ENCODE measurements at regions not wholly inside any gene's neighbourhood (a gene's known extent, or its start where the extent isn't known, plus 50 kb on each side); places are given as distances from the start of the nearest gene placed in this dataset.

GRCh38 chr9:30744871-30745270 lies 1639.6 kb upstream of the ACO1 start:
- no peak overlapping the region for H4K91ac ChIP-seq (ENCODE audit: insufficient read length, low read depth, low read length)
- H4K20me1 ChIP-seq (ENCODE audit: control insufficient read depth, insufficient read depth, insufficient read length) = no peaks in the 10 kb centered on the region
- H3K56ac ChIP-seq (ENCODE audit: insufficient read length, low read depth, low read length) = no peak overlapping the region
- H3K4ac ChIP-seq (ENCODE audit: low read depth, low read length) = no peak overlapping the region
- Mint-ChIP-seq H3K36me3 (ENCODE audit: insufficient read depth in 1 of 3, low read depth in 3 of 3) (peaks cover 0 to 21% (median 0%) of the 10 kb centered on the region in 3 experiments; a peak in 4 of 7 replicates), H3K9me3 (peaks cover 5 to 12% of the 10 kb centered on the region in 2 experiments; a peak in 3 of 5 replicates), H3K27ac (no peak overlapping the region), H3K4me1 (peaks cover 12 to 13% of the 10 kb centered on the region in 2 experiments), H3K4me3 (no peak overlapping the region), H3K27me3 (ENCODE audit: low read depth) (no peaks in the 10 kb centered on the region)
- no peak overlapping the region for H2BK12ac ChIP-seq (ENCODE audit: insufficient read length, low read depth, low read length)
- no peak overlapping the region for H3K18ac ChIP-seq (ENCODE audit: insufficient read length, low read depth, low read length)
- H4K5ac ChIP-seq (ENCODE audit: insufficient read length, low read depth, low read length) = no peak overlapping the region
- no peak overlapping the region for H2BK15ac ChIP-seq (ENCODE audit: low read depth, low read length)
- WGBS (ENCODE audit: extremely low coverage, insufficient read length, low lambda C conversion rate) = no CpG with 5 or more reads among the region's 2 CpGs
- H2BK5ac ChIP-seq (ENCODE audit: insufficient read length, low read length) = no peak overlapping the region
- H3K4me2 ChIP-seq (ENCODE audit: insufficient read depth, insufficient read length, low read length) = no peak overlapping the region
- no peaks in the 10 kb centered on the region for H3K79me1 ChIP-seq (ENCODE audit: insufficient read depth, low read depth, low read length, poor library complexity, severe bottlenecking)
- H3K23ac ChIP-seq (ENCODE audit: insufficient read length, low read depth, low read length) = no peak overlapping the region
- no peak for DNase-seq
- H3K79me2 ChIP-seq (ENCODE audit: insufficient read depth, low read length) = no peaks in the 10 kb centered on the region
- no peak overlapping the region for H2AK5ac ChIP-seq (ENCODE audit: insufficient read length, low read length)
- H3K9me3 ChIP-seq (ENCODE audit: control insufficient read depth, low read depth, low read length) = no peaks in the 10 kb centered on the region
- no peak overlapping the region for H2AFZ ChIP-seq (ENCODE audit: low read length)
- no peaks in the 10 kb centered on the region for H3K27me3 ChIP-seq (ENCODE audit: insufficient read depth, low read length)
- no peak overlapping the region for H3K14ac ChIP-seq (ENCODE audit: insufficient read depth, low read length)
- H2BK120ac ChIP-seq (ENCODE audit: low read depth, low read length, poor library complexity, severe bottlenecking) = no peak overlapping the region
- no peaks in the 10 kb centered on the region for H3K4me1 ChIP-seq (ENCODE audit: insufficient read depth, low read length)
- H3K23me2 ChIP-seq (ENCODE audit: insufficient read length, low read depth, low read length, poor library complexity, severe bottlenecking) = no peaks in the 10 kb centered on the region
- H3K27ac ChIP-seq (ENCODE audit: insufficient read length, low read depth, low read length) = no peak overlapping the region
- TF ChIP-seq, protein P1, sequence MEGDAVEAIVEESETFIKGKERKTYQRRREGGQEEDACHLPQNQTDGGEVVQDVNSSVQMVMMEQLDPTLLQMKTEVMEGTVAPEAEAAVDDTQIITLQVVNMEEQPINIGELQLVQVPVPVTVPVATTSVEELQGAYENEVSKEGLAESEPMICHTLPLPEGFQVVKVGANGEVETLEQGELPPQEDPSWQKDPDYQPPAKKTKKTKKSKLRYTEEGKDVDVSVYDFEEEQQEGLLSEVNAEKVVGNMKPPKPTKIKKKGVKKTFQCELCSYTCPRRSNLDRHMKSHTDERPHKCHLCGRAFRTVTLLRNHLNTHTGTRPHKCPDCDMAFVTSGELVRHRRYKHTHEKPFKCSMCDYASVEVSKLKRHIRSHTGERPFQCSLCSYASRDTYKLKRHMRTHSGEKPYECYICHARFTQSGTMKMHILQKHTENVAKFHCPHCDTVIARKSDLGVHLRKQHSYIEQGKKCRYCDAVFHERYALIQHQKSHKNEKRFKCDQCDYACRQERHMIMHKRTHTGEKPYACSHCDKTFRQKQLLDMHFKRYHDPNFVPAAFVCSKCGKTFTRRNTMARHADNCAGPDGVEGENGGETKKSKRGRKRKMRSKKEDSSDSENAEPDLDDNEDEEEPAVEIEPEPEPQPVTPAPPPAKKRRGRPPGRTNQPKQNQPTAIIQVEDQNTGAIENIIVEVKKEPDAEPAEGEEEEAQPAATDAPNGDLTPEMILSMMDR (conservative IDR thresholded peaks at IDR 0.05) = no peak
- H4K8ac ChIP-seq (replicated peaks; ENCODE audit: insufficient read length, low read depth, low read length) = no peak overlapping the region
- no peak overlapping the region for H3K9ac ChIP-seq (ENCODE audit: extremely low read depth, insufficient read length, low read length)
- no peak overlapping the region for H3T11ph ChIP-seq (ENCODE audit: low read length)
- H2BK20ac ChIP-seq (ENCODE audit: low read depth, low read length, poor library complexity, severe bottlenecking) = no peak overlapping the region

Measured in H9 (cell line).